NOMO-1 treated with dmso at 0.1 percent for 144 hours (cell line): ENCODE measurements at regions not wholly inside any gene's neighbourhood (a gene's known extent, or its start where the extent isn't known, plus 50 kb on each side); places are given as distances from the start of the nearest gene placed in this dataset.
"Not testable (repeated sequence)": the region's sequence is repeated elsewhere in the genome, so short reads cannot be mapped to it uniquely, and the experiment has no call there.

Experiments used
- DNase-seq: peaks from one replicate; lab custom pipeline; 2025; ENCODE audit not compliant: unreplicated experiment; lab: John Stamatoyannopoulos, UW

- no peak for DNase-seq
Observed at GRCh38 chr20:40634891-40635290, 54.1 kb downstream of the MAFB start.

- no peak for DNase-seq
Observed at GRCh38 chr20:40633123-40633850, 55.7 kb downstream of the MAFB start.

GRCh38 chr20:40632346-40632976 is 56.6 kb downstream of the MAFB start:
- no peak for DNase-seq

- DNase-seq, result no peak
Observed at GRCh38 chr20:40631119-40631631, 57.9 kb downstream of the MAFB start.

- no peak for DNase-seq
Observed at GRCh38 chr20:40630713-40631112, 58.3 kb downstream of the MAFB start.

GRCh38 chr20:40630099-40630498 is 58.9 kb downstream of the MAFB start:
- DNase-seq, result no peak

- no peak for DNase-seq
Observed at GRCh38 chr20:40628877-40629276, 60.2 kb downstream of the MAFB start.

- not testable (repeated sequence) for DNase-seq
Observed at GRCh38 chr20:40619053-40619452, 70.0 kb downstream of the MAFB start.

- DNase-seq, result no peak
Observed at GRCh38 chr20:40617594-40617993, 71.4 kb downstream of the MAFB start.

GRCh38 chr20:40612837-40613236 is 76.2 kb downstream of the MAFB start:
- no peak for DNase-seq

GRCh38 chr20:40612247-40612646 is 76.8 kb downstream of the MAFB start:
- no peak for DNase-seq

GRCh38 chr20:40610730-40611129 is 78.3 kb downstream of the MAFB start:
- DNase-seq, result no peak

GRCh38 chr20:40607927-40608326 is 81.1 kb downstream of the MAFB start:
- no peak for DNase-seq

GRCh38 chr20:40606660-40607059 is 82.4 kb downstream of the MAFB start:
- no peak for DNase-seq

GRCh38 chr20:40606237-40606636 is 82.8 kb downstream of the MAFB start:
- DNase-seq, result no peak

GRCh38 chr20:40604416-40604815 is 84.6 kb downstream of the MAFB start:
- DNase-seq, result no peak

- DNase-seq, result no peak
Observed at GRCh38 chr20:40603057-40603651, 85.9 kb downstream of the MAFB start.

GRCh38 chr20:40602381-40602780 is 86.7 kb downstream of the MAFB start:
- no peak for DNase-seq

GRCh38 chr20:40600441-40601219 is 88.4 kb downstream of the MAFB start:
- no peak for DNase-seq

- DNase-seq, result no peak
Observed at GRCh38 chr20:40599987-40600386, 89.0 kb downstream of the MAFB start.

GRCh38 chr20:40592941-40593340 is 96.1 kb downstream of the MAFB start:
- no peak for DNase-seq
